AG20443 (cell line): ENCODE measurements at regions not wholly inside any gene's neighbourhood (a gene's known extent, or its start where the extent isn't known, plus 50 kb on each side); places are given as distances from the start of the nearest gene placed in this dataset.
"Not testable (repeated sequence)": the region's sequence is repeated elsewhere in the genome, so short reads cannot be mapped to it uniquely, and the experiment has no call there.

Experiments
- DNase-seq: peaks from one replicate; pipeline ENCODE4 v3.0.0; 2012; ENCODE audit warnings: low spot score, mixed read lengths

GRCh38 chr9:118652258-118652657 is 717.0 kb downstream of the BRINP1 start:
- DNase-seq = no peak

DNA sequence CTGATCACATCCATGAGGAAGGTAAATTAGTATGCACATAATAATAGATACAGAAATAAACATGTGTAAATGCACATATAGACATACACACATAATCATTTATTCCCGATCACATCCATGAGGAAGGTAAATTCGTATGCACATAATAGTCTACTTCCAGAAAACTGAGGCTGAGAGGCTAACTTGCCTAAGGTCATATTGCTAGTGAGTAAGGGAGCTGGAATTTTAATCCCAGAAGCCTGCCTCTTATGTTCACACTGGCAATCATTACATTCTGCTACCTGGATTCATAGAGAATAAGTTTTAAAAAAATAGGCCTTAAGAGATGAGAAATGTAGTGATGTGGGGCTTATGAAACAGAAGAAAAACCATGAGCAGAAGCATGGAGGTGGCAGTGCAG is 716.3 kb downstream of the BRINP1 start:
- DNase-seq = no peak

DNA sequence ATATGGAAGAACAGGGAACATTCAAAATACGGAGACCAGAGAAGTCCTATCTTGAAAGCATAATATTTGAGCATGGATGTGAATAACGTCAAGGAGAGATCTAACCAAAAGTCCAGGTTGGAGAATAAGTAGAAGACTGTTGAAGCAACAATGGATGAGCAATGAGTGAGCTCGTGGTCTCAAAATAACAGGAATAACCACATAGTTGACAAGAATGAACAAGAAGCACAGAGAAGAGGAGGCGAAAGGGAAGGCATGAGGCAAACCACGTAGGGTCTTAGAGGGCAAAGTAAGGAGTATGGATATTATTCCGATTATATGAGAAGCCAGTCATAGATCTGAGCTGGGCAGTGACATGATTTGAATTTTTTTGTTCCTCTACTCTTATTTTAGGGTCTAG is 710.2 kb downstream of the BRINP1 start:
- no peak for DNase-seq

DNA sequence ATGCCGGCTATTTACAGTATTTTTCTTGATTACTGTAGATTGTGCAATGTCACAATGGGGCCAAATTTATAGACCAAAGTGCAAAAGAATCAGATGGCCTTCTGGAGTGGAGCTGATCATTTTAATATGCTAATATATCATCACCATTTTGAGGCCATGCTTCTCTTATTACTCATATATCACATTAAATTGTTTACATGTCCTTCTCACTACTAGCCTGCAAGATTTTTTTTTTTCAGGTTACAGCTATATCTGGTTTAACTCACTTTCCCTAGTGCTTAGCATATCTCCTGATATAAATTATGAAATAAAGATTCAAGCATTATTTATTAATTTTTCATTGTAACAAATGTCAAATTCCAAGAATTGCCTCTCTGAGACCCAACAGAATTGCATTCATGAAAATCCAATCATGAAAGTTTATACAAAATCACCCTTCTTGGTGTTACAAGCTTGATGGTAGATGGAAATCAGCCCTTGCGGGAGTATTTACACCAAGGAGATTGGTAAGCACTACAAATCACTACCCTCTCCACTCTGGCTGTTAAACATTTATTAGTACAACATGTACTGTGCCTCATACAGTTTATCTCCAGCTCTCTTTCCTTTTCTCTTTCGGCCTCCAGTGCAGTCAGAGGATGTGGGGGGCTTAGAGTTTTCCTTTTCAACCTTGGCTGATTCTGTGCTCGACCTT is 703.9 kb downstream of the BRINP1 start:
- DNase-seq = no peak

GRCh38 chr9:118670011-118670953 is 699.0 kb downstream of the BRINP1 start:
- DNase-seq = no peak

- DNase-seq = no peak
Observed at GRCh38 chr9:118674942-118675341, 694.3 kb downstream of the BRINP1 start.

GRCh38 chr9:118677936-118678653 is 691.1 kb downstream of the BRINP1 start:
- not testable (repeated sequence) for DNase-seq

DNA sequence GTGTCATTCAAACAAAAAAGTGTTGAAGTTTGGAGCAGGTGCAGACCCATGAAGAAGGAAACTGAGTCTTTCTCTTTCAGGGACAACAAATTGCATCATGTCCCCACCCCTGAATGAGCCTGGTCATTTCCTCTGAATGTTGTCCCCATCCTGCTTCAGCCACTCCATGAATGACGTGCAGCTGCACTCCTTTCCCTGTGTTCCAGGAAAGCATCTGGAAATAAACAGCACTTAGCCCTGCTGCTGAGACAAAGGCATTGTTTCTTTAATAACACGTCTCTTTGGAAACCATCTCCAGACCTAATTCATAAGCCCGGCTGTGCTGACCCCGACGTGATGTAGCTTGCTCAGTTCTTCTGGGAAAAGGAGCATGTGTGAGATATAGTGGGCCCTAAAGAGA is 682.3 kb downstream of the BRINP1 start:
- no peak for DNase-seq

GRCh38 chr9:118689280-118689679 is 680.0 kb downstream of the BRINP1 start:
- DNase-seq = no peak

GRCh38 chr9:118692613-118693012 is 676.6 kb downstream of the BRINP1 start:
- no peak for DNase-seq

DNA sequence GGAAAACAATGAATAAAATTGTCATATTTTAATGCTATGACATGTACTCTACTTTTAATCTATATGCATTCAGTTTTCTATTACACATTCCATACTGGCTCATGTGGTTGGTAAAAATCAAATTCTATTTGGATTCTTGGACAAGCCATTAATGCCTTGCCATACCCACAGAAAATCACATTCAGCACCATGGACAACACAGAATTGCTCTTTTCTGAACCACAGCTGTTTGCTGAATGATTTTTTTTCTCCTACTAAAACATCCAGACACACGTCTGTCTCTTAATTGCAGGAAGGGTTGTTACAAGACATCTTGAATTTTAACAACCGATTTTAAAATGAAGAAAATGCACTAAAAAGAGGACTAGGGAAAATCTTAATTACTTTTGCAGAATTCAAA is 675.6 kb downstream of the BRINP1 start:
- no peak for DNase-seq

DNA sequence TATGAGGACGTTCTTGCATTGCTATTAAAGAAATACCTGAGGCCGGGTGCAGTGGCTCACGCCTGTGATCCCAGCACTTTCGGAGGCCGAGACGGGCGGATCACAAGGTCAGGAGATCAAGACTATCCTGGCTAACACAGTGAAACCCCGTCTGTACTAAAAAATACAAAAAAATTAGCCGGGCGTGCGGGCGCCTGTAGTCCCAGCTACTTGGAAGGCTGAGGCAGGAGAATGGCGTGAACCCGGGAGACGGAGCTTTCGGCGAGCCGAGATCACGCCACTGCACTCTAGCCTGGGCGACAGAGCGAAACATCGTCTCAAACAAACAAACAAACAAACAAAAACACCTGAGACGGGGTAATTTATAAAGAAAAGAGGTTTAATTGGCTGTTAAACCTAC is 674.0 kb downstream of the BRINP1 start:
- DNase-seq = not testable (repeated sequence)

DNA sequence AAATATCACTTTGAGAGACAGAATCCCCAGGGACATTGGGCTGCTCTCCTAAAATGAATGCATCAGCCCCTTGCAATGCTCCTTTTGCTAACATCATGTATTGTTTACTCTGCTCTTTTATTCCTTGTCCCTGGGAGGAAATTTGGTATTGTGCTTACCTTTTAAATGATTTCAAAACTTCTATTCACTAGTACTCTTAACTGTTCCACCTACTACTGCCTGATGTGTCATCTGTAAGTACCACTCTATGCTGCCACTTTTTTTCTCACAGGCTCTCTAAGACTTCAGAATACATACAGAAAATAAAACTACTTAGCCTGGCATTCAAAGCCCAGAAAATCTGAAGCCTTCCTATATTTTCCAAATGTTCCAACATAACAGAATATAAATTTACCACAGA is 667.2 kb downstream of the BRINP1 start:
- DNase-seq = no peak

- DNase-seq = no peak
Observed at GRCh38 chr9:118711843-118712242, 657.4 kb downstream of the BRINP1 start.

- DNase-seq = no peak
Observed at GRCh38 chr9:118721276-118721675, 648.0 kb downstream of the BRINP1 start.

GRCh38 chr9:118721923-118722322 is 647.3 kb downstream of the BRINP1 start:
- no peak for DNase-seq

DNA sequence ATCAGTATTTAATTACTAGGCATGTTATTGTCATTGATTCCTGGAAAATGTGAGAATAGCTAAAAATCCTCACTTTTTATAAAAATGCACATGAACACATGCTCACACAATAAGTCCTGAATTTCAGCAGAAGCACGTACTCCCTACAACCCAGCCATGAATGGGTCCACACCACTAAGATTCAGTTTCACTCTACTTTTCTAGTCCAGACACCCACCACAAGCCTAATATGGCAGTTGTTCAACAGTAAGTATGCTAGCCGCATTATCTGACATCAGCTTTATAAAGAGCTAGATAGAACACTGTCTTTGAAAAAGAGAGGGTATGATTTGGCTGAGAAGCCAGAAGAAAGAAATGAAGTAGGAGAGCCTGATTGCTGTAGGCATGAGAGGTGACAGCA is 639.3 kb downstream of the BRINP1 start:
- DNase-seq = no peak

GRCh38 chr9:118732998-118733397 is 636.2 kb downstream of the BRINP1 start:
- DNase-seq = no peak

- no peak for DNase-seq
Observed at GRCh38 chr9:118734696-118735095, 634.5 kb downstream of the BRINP1 start.

- no peak for DNase-seq
Observed at GRCh38 chr9:118736406-118736805, 632.8 kb downstream of the BRINP1 start.

DNA sequence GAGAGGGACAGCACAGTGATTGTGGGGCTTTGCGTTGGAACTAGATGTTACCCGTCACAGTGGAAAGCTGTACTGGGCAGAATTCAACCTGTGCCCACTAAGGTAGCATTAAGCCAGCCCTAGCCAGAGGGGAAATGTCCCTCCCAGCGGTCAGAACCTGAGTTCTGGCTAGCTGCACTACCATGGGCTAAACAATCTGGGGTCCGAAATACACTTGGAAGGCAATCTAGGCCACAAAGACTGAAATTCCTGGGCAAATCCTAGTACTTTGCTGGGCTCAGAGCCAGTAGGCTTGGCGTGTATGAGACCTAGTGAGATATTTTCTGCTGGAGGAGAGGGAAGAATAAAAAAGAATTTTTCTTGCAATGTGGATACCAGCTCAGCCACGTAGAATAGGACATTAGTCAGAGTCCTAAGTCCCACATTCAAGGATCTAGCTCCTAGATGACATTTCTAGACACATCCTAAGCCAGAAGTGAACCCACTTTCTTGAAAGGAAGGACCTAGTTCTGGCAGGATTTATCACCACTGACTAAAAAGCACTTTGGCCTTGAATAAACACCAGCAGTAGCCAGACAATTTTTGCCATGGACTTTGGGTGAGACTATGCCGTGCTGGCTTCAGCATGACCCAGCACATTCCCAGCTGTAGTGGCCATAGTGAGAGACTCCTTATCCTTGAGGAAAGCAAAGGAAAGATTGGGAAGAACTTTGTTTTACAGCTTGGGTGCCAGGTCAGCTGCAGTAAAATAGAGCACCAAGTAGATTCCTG is 618.0 kb downstream of the BRINP1 start:
- no peak for DNase-seq

DNA sequence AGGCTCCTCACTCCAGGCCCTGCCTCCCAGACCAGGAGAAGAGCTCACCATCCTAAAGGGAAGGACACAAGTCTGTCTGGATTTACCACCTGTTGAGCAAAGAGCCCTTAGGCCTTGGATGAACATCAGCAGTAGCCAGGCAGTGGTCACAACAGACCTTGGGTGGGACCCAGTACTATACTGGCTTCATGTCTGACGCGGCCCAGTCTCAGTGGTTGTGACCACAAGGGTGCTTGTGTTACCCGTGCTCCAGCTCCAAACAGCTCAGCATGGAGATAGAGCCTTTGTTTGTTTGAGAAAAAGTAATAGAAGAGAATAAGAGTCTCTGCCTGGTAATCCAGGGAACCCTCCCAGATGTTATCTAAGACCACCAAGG is 617.4 kb downstream of the BRINP1 start:
- no peak for DNase-seq
